DMS 273 (cell line): ENCODE measurements at regions not wholly inside any gene's neighbourhood (a gene's known extent, or its start where the extent isn't known, plus 50 kb on each side); places are given as distances from the start of the nearest gene placed in this dataset.

Experiments
- DNase-seq: peaks from one replicate; lab custom pipeline; 2025; ENCODE audit not compliant: unreplicated experiment; lab: John Stamatoyannopoulos, UW

DNA sequence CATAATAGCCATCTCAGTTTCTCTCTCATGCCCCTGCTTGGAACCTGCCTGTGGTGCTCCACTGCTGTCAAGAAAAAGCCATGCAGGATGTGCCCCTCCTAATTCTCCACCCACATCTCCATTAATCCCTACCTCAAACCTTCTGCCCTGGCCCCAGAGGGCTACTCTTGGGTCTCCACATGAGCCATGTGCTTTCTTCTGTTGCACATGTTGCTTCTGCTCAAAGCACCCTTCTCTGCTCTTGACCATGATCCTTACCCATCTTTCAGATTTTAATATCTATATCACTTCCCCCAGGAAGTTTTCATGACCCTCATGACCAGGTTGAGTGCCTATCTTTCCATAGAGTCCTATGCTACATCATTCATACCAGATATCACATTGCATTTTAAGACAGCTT lies 514.2 kb downstream of the RPS24 start:
- DNase-seq = no peak

DNA sequence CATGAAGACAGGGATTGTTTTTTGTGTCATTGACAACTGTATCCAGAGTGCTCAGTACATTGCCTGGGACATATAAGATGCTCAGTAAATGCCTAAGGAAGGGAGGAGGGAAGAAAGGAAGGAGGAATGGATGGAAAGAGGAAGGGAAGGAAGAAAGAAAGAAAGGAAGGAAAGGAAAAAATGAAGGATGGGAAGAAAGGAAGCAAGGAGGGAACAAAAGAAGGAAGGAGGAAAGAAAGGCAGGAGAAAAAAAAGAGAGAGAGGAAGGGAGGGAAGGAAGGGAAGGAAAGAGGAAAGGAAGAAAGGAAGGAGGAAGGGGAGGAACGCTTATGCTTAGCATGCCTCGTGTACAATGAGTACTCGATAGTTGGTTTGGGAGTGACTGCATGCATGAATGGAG lies 514.7 kb downstream of the RPS24 start:
- no peak for DNase-seq

DNA sequence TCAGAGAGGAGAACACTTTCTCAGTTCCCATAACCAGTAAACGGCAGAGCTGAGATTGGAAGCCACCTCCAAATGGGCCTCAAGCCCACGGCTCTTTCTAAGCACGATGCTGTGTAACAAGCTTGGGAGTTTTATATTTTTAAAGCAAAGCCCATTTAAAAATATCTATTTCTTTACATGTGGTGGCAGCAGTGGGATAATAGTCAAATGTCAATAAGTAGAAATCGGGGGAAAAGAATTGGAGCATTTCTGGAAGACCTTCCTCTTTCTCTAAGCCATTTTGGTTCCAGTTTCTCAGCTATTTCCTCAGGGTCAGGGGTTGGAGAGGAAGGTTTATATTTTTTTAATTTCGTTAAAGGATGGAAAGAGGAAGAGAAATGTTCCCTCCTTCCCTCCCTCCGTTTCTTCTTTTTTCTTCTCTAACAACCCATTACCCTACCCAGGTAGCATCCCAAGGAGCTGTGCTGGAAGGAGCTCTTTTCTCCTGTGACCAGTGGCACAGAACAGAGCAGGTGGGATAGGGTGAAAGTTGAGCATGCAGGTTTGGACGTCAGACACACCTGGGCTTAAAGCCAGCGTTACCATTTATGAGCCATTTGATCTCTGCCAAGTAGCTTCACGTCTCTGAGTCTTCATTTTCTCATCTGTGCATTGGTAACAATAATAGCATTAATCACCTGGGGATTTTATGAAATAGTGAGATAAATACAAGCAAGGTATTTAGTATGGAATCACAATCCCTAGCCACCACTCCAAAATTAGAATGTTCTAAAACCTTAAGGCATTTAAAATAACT lies 515.7 kb downstream of the RPS24 start:
- peak; percentile 26 for DNase-seq

DNA sequence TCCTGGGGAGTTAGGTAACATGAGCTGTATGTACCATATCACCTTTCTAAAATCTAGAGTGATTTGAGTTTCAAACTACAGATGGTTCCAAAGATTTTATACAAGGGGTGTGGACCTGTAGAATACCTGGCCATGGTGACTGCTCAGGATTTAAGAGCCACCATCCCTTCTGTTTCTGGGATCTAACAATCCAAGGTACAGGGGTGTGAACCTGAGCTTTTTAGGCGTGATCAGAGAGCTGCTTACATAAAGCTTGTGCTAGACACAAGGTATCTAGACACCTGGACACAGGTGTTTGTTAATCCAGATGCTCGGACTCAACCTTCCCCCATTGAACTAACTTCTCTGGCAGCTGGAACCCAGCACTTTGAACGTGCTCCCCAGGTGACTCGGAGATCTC lies 516.4 kb downstream of the RPS24 start:
- no peak for DNase-seq

DNA sequence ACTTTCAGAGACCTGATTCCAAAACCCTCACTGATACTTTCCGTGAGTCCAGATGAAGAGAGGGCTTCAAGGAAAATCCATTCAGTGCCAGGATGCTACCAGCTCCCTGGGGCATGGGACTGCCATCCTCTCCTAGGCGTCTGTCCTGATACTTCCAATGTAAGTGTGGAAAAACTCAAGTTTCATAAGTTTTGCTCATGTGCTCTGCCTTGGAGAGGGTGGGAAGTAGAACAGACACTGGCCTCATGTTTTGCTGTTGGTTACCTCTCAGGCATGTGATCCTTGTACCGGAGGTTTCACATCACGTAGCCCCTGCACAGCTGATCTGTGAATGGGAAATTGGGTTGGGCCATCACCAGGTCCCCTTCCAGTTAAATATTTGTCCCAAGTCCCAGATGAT lies 517.1 kb downstream of the RPS24 start:
- DNase-seq = no peak

DNA sequence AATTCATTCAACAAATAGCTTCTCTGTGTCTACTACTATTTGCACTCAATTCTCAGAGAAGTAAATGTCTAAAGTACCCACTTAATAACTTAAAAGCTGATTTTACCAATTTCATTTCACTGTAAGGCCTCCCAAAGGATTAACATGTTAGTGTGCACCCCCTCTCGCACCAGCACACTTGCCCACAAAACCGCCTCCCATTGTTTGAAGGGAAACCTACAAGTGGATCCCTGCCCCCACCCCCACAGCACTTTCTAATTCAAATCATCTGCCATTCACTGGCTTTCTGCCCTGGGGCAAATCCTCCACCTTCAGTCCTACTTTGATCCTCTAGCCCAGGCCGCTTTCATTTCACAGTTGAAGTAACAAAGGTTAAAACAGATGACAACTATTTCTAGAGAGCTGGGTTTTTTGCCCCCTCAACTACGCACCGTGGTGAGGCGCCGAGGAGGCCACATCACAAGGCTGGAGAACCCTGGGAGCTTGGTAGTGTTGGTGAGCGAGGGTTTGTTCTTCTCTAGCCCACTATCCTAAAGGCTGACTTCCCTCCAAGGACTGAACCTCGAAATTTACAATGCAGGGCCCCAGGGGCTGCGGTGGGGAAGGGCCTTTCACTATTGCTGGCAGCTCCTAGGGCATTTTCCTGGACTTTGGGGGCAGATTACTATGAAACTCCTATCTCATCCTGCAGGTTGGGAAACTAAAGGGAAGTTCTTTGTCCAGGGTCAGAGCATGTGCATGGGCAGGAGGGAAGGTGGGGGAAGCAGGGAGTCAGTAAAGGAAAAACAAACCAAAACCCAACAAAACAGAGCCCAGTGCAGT lies 517.4 kb upstream of the ZMIZ1 start:
- no peak for DNase-seq

DNA sequence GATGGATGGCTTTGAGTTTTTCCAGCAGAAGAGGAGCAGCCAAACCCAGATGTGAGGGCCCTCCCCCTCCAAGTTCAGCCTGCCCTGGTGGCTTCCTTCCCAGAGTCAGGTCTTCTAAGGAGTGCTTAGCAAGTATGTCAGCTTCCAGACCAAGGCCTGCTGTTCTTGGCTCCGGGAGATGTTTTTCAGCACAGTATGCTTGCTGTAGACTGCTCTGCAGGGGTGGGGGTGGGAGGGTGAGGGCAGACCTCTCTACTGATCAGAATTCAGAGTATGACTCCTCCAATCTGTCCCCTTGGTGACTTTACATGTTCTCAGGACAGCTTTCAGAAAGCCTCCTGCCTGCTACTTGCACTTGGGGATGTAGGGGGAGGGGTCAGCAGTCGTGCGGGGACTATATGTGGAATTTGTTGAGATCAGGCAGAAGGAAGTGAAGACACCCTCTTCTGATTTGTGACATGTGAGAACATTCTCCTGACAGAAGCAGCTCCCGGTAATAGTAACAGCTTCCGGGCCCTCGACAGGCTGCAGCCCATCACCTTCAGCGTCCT lies 516.4 kb upstream of the ZMIZ1 start:
- peak; percentile 47 for DNase-seq

DNA sequence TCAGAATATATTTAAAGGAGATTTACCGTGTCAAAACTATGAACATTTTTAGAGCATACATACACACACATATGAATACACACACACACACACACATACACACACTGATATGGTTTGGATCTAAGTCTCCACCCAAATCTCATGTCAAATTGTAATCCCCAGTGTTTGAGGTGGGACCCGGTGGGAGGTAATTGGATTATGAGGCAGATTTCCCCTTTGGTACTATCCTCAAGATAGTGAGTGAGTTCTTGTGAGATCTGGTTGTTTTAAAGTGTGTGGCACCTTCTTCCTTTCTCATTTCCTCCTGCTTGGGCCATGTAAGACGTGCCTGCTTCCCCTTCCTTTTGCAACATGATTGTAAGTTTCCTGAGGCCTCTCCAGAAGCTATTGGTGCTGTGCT lies 515.0 kb upstream of the ZMIZ1 start:
- DNase-seq = no peak

DNA sequence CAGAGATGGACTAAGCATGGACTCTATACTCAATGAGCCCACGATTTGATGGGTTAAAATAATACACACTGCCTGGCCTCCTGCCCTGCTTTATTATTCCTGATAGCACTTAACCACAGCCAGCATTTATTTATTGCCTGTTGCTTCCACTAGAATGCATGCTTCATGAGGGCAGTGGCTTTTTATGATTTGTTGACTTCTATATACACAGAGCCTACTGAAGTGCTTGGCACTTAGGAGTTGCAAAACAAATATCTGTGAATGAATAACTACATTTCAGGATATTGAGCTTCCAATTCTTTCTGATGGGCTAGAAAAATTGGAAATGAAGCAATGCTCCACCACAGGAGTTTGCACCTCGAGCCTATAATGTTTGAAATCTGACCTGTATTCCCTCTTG lies 513.6 kb upstream of the ZMIZ1 start:
- no peak for DNase-seq

DNA sequence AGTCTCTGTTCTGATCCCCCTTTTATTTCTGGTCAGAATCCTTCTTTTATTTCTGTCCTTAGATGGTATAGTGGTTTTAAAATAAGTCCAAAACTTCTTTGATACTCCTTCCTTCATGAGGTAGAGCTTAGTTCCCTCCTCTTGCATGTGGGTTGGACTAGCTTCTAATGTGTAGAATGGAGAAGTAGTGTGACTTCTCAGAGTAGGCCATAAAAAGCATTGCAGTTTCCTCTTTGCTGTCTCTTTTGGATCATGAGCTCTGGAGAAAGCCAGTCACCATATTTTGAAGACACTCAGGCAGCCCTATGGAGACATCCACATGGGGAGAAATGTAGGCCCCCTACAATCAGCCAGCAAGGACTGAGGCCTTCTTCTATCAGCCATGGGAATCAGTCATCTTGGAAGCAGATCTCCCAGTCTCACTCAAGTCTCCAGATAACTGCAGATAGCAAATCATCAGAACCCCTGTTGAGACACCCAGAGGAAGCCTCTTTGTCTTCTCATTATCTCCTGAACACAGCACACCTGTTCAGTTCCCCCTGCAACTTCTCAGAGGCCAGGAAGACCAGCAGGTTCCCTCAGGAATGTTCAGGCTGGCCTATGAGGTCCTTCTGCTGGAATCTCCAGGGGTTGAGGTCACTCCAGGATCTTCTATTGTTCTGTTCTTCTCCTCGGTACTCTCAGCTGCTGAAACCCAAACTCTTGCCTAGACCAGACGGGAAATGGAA lies 511.9 kb upstream of the ZMIZ1 start:
- DNase-seq = no peak

DNA sequence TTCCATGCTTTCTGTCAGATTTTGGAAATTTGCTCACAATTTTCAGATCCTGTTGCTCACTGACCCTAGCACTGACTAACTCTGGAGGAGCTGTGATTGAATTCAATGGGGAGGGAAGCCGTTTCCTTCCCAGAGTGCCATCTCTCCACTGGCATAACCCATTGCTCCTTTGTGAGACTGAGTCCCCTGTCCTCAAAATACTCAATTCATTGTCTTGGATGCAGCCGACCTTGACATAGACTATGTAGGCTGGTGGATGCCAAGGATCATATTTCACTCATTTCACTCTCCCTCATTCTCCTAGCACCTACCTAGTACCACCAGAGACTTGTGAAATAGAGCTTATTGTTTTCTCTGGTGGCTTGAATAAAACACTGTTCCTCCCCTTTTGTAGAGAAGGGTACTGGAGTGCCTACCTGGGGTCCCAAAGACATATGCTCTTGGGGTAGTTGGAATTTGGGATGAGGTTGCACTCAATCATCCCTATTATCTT lies 511.3 kb upstream of the ZMIZ1 start:
- DNase-seq = no peak

DNA sequence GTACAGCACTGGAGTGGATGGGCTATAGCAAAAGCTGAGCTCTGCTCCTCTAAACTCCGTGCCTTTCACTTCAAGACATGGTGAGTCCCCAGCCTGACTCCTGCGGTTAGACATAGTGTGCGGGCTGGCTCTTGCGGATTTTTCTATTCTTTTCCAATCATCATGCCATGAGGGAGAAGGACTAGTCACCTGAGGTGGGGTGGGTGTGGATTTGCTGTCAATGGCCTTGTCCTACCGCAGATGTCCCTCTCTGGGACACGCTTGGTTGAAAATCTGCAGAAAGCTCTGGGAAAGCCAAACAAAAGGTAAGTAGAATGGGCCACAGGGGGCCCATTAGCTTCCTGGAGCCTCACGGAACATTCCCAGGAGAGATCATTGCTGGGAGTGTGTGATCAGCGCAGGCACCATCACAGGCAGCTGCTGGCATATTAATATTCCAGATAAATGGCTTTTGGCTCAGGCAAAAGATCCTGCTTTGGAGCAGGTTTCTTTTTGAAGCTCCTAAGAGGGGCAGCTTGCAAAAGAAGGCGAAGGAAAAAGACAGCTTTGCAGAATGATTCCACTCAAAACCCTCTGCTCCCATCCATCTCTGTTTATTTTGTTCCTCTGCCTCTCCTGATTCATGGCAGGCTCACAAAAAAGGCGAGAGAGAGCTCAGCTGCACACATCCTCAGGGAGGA lies 509.0 kb upstream of the ZMIZ1 start:
- no peak for DNase-seq

DNA sequence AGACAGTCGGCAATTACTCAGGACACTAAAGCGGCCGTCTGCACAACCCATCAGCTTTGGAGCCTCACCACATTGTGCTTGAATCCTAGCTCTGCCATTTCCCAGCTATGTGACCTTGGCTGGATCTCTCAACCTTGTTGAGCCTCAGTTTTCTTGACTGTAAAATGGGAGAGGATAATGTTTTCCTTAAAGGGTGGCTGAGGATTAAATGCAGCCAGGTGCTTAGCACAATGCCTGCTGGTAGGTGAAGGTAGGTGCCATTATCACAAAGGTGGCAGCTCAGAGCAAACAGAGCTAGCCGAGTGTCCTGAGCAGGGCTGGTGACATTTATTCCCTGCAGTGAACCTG lies 508.5 kb upstream of the ZMIZ1 start:
- no peak for DNase-seq

DNA sequence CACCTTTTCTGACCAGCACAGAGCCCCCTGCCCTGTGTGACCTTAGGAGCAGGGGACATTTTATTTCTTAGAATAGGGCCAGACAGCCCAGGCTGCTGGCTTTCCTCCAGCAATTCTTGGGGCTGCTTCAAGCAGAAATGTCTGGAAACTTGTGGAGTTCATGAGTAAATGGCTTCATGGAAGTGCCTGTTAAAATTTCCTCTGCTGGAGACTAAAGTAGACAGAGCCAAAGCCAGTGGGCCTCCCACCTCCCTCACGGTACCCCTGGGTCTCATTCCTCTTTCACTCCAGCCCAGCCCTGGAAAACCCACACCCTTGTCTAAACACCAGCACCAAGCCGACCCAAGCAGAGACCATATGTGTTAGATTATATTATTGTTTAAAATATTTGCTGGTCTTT lies 505.5 kb upstream of the ZMIZ1 start:
- DNase-seq = no peak

DNA sequence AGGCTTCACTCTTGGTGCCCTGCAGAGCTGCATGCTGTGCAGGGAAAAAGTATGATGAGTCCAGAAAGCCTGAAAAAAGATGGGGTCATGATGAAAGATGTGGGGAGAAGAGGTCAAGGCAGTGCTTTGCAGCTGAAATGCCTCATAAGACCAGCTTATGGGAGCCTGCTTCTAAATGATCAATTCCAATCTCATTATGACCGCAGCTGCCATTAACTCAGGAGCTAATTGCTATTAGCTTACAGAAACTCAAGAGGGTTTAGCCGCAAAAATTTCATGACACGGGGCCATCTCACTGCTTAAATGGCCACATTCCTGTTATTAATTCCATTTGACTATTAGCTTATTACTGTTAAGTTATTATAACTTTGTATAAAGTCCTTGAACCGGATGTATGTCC lies 502.9 kb upstream of the ZMIZ1 start:
- no peak for DNase-seq

DNA sequence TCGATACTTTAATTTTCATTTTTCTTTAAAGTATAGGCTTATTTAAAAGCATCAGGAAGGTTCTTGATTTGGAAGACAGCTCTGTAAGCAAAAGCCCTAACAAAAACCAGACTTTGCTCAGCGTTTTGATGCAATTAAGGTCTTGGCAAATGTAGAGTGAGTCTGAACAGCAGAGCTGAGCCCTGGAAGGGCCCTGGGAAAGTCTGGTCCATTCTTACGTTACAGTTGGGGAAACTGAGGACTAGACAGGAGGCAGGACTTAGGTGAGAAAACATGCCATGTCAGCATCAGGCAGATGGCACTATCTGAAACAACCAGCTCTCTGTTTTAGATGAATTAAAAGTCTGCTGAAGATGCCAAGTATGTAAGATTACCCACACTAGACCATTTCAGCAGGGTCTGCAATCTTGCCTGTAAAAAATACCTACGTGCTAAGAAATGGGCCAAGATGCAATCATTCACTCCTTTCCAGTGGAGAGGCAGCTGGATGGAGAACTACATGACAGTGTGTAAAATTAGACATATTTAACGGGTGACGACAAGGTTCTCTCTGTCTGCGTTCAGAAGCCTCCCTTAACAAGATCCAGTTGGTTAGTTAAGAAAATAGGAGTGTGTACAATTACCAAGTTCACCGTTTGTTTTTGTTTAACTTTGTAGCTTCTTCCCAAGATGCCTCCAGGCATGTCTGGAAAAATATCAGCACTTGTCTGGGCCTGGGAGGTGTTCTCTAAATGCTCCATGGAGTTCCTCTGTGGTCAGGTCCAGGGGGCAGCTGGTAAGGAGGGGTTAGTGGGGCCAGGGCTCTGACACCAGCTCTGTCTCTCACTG lies 502.3 kb upstream of the ZMIZ1 start:
- no peak for DNase-seq

DNA sequence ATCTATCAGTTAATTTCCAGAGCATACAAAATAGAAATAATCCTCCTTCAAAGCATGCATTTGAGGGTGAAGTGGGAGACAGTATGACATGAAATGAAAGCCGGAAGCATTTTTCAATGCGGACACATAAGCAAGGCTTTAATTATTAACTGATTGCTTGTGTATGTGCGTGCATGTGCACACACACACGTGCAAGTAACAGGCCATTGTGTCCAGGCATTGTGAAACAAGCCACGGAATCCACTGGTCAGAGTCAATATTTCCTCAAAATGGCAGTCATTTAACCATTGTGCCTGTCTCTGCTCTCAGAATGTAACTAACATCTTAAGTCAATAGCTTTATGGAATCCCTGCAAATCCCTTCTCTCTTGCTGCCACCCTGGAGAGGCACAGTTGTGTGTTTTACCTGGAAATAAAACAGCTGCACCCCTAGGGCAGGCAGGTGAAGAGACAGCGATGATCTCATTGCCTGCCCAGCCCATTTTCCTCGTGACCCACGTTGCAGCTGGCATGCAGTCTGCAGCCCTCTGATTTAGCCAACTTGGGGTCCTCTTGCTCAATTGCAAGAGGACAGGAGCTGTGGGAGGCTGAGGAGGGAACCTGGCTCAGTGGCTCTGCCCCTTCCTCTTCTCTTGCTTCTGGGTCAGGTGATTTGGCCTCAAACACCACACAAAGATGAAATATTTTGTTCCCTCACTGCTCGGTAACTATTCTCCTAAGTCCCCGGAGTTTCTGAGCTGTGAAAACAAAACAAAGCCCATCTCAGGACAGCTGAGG lies 500.9 kb upstream of the ZMIZ1 start:
- no peak for DNase-seq

DNA sequence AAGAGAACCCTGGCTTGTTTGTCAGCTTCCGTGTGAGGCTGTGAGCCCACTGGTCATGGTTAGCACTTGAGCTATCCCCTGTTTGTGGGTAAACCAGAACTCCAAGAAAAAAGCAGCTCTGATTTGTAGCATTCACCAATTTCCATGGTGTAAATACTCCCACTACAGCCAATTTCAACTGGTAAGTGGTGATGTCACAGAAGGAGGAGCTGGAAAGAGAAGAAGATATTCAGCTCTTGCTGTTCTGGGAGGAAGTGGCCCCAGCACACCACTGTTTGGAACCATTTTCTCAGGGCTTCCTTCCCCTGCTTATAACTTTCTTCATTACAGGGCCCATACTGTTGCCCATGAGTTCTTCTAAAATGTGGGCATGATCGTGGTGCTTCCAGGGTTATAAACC lies 500.1 kb upstream of the ZMIZ1 start:
- DNase-seq = no peak

DNA sequence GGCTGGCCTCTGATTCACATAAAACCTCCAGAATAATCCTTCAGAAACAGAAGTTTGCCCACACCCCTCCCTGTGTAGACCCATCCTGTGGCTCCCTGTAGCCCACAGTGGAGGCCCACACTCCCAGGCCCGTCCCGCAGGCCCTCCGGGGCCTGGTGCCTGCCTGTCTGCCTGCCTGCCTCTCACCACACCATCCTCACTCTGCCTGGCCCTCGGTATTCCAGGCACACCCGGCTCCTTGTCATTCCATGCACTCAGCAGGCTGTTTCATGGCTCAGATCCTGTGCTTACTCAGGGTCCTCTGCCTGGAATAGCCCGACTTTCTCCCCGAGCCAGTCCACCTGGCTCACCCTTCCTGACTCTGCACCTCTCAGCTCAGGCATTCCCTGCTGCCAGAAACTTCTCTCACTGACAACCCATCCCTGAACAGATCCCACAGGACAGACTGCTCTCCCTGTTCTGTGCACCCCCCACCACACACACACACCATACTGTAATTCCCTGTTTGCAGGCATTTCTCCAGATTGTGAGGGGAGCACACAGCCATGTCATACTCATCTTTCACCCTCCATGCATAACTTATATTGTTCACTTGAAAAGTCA lies 498.0 kb upstream of the ZMIZ1 start:
- no peak for DNase-seq
